ENCODE measurements at regions not wholly inside any gene's neighbourhood (a gene's known extent, or its start where the extent isn't known, plus 50 kb on each side); places are given as distances from the start of the nearest gene placed in this dataset.

- TF ChIP-seq, protein P1, sequence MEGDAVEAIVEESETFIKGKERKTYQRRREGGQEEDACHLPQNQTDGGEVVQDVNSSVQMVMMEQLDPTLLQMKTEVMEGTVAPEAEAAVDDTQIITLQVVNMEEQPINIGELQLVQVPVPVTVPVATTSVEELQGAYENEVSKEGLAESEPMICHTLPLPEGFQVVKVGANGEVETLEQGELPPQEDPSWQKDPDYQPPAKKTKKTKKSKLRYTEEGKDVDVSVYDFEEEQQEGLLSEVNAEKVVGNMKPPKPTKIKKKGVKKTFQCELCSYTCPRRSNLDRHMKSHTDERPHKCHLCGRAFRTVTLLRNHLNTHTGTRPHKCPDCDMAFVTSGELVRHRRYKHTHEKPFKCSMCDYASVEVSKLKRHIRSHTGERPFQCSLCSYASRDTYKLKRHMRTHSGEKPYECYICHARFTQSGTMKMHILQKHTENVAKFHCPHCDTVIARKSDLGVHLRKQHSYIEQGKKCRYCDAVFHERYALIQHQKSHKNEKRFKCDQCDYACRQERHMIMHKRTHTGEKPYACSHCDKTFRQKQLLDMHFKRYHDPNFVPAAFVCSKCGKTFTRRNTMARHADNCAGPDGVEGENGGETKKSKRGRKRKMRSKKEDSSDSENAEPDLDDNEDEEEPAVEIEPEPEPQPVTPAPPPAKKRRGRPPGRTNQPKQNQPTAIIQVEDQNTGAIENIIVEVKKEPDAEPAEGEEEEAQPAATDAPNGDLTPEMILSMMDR (IDR thresholded peaks at IDR 0.05): no peak
- no peak for TF ChIP-seq POLR2A (IDR thresholded peaks at IDR 0.05)
Measured at GRCh38 chr6:122330315-122330714, 69.1 kb upstream of the HSF2 start.

Measured in heart left ventricle (tissue), 13 donors.